NT2/D1 (cell line): ENCODE measurements at regions not wholly inside any gene's neighbourhood (a gene's known extent, or its start where the extent isn't known, plus 50 kb on each side); places are given as distances from the start of the nearest gene placed in this dataset.

ENCODE experiments used
- SUZ12 ChIP-seq: IDR thresholded peaks from 2 replicates; pipeline ENCODE4 v1.6.1; 2011; ENCODE audit not compliant: insufficient read length, insufficient read depth; ENCODE audit errors: extremely low read depth
- YY1 ChIP-seq: IDR thresholded peaks from 2 replicates; pipeline ENCODE4 v1.6.1; 2011; ENCODE audit not compliant: insufficient read length, insufficient read depth
- ZNF274 ChIP-seq: IDR thresholded peaks from 2 replicates; pipeline ENCODE4 v1.6.1; 2011; ENCODE audit warnings: mild to moderate bottlenecking, low read depth, low read length

GRCh38 chr9:26054600-26055520 lies 376.6 kb upstream of the TUSC1 start:
- no peak for TF ChIP-seq ZNF274
- no peak for TF ChIP-seq YY1
- no peak for TF ChIP-seq SUZ12
